IPS-NIHi11 (cell line): ENCODE measurements at regions not wholly inside any gene's neighbourhood (a gene's known extent, or its start where the extent isn't known, plus 50 kb on each side); places are given as distances from the start of the nearest gene placed in this dataset.
"Not testable (repeated sequence)": the region's sequence is repeated elsewhere in the genome, so short reads cannot be mapped to it uniquely, and the experiment has no call there.

ENCODE experiments used
- DNase-seq: peaks from one replicate; pipeline ENCODE4 v3.0.0; 2012; ENCODE audit warnings: mixed read lengths, low spot score

DNA sequence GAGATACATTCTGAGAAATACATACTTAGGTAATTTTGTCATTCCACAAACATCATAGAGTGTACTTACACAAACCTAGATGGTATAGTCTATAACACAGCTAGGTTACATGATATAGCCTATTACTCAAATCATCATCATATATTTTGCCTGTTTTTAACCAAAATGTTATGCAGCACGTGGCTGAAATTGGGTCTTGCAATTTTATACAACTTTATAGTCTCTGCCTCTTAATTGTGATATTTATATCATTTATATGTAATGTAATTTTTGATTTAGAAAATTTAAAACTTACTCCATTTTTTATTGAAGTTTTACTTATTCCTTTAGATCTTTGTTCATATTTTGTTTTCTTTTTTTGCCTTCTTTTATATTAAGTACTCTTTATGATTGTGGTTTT lies 350.7 kb upstream of the DCN start:
- DNase-seq: no peak

DNA sequence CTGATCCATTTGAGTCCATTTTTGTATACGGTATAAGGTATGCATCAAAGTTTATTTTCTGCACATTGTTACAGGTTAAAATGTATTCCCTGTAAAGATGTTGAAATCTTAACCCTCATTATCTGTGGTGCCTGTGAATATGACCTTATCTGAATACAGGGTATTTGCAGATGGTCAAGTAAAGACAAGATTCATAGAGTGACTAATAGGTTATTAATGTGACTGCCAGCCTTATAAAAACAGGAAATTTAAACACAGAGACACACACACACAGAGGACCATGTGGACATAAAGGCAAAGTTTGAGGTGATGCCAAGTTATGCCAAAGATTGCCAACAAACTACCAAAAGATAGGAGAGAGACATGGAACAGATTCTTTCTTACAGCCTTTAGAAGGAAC lies 347.2 kb upstream of the DCN start:
- DNase-seq: no peak

DNA sequence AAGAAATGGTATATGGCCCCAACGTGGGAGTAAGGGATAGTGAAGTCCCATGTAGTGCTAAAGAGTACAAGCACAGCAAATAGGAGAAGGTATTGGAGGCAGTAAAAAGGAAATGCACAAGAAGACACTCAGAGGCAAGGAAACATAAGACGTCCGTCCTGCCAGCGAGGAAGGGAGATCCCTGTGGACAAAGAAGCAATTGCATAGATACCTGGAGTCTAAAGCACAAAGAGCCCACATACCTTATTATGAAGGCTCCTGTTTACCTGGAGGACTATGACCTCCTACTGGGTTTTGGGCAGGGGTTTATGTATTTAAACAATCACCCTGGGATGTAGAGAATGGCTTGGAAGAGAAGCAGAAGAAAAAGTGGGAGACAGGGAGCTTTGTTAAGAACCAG lies 341.2 kb upstream of the DCN start:
- DNase-seq: no peak

DNA sequence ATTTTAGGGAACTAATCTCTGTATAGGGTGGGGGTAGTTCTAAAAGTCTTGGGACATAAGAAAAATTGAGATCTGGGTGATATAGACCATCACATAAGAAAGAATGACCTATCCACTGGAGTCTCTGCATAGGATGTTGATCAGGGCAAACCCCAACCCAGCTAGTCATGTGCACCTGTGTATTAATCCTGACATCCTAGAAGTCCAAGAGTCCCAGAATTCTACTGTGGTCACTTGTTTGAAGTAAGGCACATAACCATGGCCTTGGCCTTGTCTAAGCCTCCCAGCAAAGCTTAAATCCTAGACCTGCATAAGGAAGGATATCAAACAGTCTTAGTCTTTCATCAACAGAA lies 334.1 kb upstream of the DCN start:
- DNase-seq: no peak

DNA sequence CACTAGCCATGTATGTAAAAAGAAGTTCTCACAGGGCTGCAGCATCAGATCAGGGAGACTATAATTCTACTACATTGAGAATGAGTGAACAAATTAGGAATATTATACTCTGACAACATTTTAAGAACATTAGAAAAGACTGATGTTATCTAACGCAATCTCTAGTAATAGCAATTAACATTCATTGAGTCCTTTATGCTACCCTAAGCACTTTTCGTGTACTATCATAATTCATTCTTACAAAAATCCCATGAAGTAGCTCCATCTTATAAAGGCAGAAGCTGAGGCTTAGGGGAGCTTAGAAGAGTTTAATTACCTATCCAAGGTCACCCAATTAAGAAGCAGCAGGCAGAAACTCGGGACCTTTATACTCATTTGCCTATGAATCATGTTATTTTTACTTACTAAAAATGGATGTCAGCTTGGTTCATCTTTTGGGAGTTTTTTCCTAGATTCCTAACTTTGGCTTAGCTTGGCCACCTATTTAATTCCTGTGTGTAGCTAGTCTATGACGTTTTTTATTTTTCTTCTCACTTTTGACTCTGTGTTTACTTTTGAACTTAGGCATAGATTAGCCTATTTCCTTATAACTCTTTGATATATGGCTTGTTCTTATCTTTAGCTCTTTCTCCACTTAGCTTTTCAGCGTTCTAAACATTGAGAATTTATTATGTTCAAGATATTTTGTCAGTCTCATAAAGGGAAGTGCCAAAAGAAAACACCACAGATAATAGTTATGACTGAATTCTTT lies 333.5 kb upstream of the DCN start:
- DNase-seq: no peak

DNA sequence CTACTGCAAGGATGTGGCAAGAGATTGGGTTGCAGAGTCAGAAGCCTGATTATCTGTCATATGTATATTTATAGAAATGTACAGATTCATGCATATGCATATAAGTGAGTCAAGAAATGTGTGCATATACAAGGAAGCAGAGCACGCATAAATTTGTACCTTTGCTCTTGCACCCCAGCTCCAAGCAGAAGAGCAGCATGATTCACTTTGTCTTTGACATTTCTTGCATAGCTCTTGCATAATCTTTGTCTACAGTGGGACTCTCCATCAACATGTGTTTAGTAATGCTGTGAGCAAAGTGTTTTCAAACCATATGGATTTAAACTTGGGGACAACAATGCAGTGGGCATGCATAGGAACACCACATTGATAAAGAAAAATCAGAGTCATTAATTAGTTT lies 330.7 kb upstream of the DCN start:
- DNase-seq: no peak

DNA sequence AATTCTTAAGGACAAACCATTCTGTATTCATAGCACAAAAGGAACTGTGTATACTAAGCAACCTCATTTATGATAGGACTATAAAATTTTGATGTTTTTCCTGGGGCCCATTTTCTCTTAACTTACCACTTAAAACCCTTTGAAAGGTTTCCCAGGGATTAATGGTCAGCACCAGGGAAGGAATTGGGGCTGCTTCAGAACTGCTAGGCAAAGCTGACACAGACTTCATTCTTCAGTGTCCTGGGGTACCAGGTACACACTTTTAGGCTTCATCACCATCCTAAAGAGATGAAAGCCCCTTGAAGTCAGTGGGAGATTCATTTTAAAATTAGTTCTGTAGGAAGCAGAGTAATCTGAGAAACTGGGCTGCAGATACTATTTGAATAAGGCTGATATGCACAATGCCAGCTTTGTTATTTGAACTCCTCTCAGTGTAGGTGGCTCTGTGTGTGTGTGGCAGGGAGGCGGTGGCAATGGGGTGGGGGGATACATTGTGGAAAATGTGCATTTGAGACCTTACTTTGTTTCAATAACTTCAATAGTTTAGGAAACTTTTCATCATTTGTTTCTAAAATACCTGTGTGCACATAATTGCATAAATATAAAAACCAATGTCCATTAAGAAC lies 329.3 kb upstream of the DCN start:
- DNase-seq: no peak

DNA sequence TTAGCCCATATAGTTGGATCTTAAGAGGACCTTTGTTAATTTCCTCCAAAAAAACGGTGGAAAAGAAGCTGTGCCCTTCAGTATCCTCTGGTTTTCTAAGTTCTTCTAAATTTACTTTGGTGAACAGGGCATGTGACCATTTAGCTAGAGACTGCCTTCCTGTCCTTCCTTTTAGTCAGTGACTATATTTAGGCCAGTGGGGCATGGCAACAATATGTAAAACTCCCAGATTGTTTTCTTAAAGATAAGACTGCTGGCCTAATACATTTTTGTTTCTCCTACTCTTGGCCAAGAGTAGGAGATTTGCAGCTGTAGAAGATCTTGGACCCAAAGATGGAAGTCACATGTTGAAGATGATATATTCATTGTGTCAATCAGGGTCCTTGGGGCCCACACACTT lies 325.1 kb upstream of the DCN start:
- DNase-seq: no peak

DNA sequence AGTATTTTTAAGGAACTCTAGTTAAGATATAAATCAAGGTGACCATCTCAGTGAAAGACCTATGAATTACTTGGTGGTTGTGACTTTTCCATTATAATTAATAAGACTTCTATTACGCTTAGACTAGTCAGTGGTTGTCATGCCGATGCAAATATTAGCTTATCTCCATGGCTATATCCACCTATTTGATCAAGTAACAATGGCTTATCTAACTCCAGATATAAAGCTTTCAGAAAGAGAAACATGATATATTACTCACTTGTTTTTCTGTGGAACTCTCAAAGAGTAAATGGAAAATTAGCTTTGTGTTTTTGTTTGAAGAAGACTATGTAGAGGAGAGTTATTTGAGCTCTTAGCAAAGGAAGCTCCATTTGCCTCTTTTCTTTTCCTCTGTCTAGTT lies 323.8 kb upstream of the DCN start:
- no peak for DNase-seq

DNA sequence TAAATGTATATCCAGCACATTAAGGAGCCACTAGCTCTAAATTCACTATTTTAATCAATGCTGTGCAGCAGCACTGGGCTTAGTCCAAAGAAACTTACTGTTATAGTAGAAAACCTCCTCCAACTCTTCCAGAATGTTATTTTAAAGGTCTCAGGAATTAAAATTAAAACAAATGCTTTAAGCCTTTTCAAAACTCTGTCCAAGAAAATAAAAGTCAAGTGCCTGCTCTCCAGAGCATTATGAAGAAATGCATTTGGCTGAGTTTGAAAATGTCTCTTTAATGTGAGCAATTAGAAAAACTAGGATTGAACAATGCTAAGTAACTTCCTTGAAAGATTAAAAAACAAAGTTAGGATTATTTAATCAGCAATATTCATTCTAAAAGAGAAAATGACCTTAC lies 322.4 kb upstream of the DCN start:
- DNase-seq: no peak

DNA sequence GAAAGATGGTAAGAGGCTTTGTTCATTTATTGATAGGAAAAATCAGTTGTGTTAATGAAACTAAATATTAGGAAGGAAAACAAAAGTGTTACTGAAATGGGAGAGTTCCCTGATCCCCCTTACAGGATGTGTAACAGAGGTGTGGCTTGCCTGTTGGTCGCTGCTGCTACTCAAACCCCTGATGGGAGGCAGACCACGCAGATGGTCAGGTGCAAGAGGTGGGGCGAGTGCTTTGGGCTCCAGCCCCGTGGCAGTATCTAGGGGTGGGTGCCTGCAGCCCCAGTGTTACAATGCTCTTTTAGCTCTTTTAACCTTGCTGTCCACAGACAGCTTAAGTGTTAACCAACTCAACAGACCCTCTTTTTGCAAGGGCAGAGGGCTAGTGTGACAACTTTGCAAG lies 319.6 kb upstream of the DCN start:
- no peak for DNase-seq

DNA sequence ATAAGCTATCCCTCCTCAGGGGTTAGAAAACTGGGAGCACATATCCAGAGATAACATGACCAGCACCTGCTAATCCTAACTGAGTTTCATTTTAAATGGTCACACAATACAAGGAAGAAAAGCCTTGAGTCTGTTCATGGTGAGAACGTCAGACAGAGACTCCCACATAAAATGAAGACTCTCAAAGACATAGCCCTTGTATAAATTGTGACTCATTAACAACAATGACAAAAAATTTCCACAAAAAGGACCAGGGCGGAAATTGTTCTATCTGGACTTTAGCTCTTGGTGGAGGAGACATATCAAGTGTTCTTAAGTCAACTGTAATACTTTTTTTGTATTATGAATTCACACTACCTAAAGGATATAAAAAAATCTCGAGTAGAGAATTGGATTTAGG lies 313.7 kb upstream of the DCN start:
- DNase-seq: no peak

DNA sequence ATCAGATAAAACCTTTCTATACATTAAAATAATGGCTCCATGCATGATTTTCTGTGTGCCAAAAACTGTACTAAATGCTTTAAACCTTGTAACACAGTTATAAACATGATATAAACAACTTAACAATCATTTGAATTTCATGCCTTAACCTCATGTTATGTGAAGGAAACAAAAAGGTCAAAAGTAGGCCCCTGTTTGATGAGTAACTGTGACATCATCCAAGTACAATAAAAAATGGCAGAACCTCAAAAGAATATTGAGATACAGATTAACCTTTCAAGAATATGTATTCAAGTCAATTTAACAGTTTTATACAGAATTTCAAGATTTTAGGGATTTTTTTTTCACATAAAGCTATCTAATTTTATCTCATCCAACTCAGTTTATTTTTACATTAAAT lies 310.7 kb upstream of the DCN start:
- DNase-seq: no peak

DNA sequence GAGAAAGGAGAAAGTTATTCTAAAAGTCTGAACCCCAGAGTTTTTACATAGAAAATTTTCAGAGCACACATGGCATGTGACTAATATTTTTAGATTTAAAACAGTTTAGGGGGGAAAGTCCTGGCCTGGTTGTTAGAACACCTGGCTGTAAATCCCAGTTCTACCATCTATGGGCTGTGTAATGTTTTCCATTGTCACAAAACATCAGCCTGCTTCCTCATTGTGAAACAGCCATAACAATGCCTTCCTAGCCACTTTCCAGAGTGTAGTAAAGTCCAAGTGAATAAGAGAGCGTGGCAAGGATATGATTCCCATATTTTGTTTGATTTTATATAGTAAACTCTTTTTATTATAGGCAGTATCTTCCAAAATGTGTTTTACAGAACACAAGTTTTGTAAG lies 310.0 kb upstream of the DCN start:
- DNase-seq: no peak

DNA sequence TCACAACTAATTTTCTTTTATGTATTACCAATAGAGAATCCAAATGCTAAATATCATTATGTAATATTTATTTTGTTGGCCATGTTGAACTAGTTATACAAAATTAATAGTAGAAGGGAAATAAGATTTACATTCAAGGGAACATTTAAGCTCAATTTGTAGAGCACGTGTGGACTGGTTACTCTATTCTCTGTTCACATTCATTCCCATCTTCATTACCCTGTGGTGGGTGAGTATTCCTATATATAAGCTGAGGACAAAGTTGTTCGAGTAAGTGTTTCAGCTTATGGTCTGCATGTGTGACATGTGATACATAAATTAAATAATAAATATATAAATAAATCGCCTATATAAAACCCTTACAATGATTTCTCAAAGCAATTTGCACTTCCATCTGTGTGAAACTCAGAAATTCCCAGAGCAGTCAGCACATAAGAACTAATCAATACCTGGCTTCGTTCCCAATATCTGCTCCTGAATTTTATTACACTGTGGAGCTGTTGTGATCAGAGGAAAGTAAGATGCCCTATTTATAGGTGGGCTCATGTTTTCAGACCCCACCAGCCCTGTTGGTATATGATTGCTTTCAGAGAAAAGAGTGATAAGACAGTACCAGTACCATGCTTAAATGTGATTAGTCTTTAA lies 308.2 kb upstream of the DCN start:
- DNase-seq: no peak

DNA sequence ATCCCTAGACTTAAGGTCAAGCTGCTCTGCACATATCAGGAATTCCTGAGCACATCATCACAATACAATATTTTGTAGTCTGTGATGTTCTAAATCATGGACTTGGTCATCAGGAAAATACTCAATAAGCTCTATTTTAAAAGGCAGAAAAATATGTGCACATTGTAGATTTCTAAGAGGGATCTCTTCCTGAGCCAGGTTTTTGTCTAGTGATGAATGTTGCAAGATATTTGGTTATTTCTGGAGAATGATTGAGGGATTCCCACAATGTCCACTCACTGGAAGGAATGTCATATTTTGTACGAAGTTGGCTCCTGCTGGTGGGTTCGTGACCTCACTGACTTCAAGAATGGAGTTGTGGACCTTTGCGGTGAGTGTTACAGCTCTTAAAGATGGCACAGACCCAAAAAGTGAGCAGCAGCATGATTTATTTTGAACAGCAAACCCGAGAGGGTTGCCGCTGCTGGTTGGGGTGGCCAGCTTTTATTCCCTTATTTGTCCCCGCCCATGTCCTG lies 300.9 kb upstream of the DCN start:
- DNase-seq: no peak

DNA sequence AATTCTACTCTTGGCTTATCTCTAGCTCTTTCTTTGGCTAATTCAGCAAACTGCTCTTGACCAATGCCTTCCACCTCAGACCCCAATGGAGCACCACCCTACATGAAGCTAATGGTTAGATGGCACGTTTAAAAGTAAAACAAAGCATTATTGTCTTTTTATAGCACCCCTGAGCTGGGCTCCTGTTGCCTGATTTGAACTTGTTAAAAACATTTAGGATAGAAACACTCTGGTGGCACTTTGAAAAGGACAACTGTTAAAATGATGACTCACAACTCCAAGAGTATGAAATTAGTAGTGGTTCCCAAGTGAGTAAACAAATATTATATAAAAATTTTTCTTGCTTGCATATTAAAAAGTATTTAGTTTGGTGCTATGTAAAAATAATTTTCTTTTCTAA lies 299.6 kb upstream of the DCN start:
- DNase-seq: no peak

DNA sequence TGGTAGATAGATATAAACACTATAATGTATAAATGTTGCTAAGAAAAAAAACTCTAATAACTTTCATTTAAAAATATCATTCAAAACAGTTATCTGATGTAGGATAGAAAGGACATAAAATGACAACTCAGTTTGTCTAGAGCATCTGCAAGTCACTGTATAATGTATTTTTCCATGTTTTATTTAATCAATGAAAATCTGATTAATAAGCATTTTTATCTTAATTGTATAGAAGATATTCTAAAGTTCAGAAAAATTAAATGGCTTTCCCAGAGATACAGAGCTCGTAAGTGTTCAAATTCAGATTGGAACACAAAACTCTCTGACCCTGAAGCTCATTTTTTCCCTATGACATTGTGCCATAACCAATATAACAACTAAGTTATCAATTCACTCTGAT lies 295.9 kb upstream of the DCN start:
- DNase-seq: no peak

DNA sequence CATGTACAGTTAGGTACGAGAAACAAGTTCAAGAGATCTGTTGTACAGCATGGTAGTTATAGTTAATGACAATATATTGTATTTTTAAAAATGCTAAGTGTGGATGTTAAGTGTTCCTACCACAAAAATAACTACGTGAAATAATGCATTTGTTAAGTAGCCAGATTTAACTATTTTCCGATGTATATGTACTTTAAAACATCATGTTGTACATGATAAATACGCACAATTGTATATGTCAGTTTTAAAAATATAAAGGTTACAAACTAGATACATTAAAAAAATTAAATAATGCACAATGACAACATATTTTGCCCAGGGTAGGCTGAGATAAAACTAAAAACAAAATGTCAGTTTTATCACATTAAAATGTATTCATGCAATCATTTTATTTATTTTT lies 285.1 kb upstream of the DCN start:
- DNase-seq: no peak

DNA sequence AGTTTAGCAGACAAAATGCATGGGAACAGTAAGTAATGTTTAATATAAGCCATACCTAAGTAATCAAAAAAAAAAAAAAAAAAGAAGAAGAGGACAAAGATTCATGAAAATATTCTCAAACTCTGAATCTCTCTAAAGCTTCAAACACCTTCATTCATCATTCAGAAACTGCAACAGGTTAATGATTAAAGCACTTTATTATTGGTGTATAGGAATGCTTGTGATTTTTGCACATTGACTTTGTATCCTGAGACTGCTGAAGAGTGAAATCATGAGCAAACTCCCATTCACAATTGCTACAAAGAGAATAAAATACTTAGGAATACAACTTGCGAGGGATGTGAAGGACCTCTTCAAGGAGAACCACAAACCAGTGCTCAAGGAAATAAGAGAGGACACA lies 278.4 kb upstream of the DCN start:
- no peak for DNase-seq

DNA sequence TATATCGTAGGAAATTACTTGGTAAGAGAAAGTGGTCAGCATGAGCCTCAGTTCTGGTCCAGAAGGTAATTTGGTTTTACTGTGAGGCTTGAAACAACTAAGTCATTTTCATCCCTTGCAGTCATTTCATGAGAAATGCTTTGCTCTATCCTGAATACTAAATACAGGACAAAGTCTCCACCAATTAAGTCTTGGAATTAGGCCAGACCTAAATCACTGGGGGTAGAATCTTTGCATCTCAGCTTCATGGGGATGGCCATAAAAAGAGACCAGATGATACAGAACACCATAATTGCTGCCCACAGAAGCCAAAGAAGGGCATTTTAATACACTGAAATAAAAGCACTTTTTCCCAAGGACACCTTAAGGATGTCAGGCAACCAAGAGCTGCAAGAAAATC lies 277.9 kb upstream of the DCN start:
- no peak for DNase-seq

DNA sequence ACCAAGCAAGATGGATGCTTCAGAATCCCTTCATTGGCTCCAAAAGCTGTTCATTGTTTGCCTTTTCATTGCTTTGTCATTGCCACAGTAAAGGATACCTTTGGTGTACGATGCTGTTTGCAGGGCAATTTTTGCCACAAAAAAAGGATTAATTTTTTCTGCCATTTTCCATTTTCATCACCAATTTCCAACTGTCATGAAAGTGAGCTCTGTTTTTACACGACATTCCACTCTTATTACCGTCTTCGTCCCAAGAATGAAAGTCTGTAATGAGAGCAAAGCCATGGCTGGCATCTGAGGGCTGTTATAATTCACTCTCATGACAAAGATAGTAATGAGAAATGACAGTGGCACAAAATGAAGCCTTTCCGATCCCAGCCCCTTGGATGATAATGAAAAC lies 272.7 kb upstream of the DCN start:
- no peak for DNase-seq

DNA sequence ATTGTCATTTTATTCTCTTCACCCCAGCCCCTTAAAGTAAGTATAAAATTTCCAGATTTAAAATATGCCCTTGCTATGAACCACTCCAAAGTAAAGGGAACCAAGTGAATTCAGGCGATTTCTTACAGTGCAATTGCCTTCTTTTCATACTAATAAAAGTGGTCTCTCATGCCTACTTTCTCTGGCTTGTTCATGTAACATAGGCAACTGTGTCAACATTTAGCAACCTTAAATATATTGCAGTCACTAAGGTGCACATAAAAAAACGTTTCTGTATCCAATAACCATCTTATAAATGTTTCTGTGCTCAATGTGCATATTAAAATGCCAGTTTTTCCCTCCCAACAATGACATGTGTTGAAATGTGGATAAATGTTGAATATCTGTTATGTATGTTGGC lies 271.6 kb upstream of the DCN start:
- DNase-seq: no peak

DNA sequence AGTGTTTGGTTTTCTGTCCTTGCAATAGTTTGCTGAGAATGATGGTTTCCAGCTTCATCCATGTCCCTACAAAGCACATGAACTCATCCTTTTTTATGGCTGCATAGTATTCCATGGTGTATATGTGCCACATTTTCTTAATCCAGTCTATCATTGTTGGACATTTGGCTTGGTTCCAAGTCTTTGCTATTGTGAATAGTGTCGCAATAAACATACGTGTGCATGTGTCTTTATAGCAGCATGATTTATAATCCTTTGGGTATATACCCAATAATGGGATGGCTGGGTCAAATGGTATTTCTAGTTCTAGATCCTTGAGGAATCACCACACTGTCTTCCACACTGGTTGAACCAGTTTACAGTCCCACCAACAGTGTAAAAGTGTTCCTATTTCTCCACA lies 269.8 kb upstream of the DCN start:
- not testable (repeated sequence) for DNase-seq
